HepG2 (cell line): ENCODE measurements at regions not wholly inside any gene's neighbourhood (a gene's known extent, or its start where the extent isn't known, plus 50 kb on each side); places are given as distances from the start of the nearest gene placed in this dataset.

Experiments used
- ATAC-seq: fragments of 200-7000 bp; cut with Tn5 transposase; 3 replicates; pipeline ENCODE4 v1.9.1; 2020; ENCODE audit warnings: mild to moderate bottlenecking, moderate library complexity
- BruUV-seq: library from RNA; stranded (reverse); fragments of 400-500 nt; replicated peaks from 2 replicates; lab custom pipeline; 2021; lab: Mats Ljungman, UMichigan
- CTCF ChIA-PET: fragments of 300-600 bp; formaldehyde crosslinking; extraction: SDS; loops from one replicate; lab custom pipeline; 2021; ENCODE audit warnings: low total read pairs, inconsistent platforms, low intra/inter-chr PET ratio; lab: Yijun Ruan, JAX
- POLR2A ChIA-PET: fragments of 350-600 bp; sonication (Branson Sonifier 250); formaldehyde crosslinking; loops from one replicate; lab custom pipeline; 2020; ENCODE audit warnings: antibody characterized with exemption, inconsistent platforms; lab: Yijun Ruan, JAX
- DNase-seq: peaks from one replicate; pipeline ENCODE4 v3.0.0-alpha.2; 2015; ENCODE audit warnings: low spot score
- FAIRE-seq: peaks from 3 replicates; lab custom pipeline; 2011; peaks lifted over from hg19 to GRCh38; lab: Jason Lieb, UNC
- H2AFZ ChIP-seq: one replicate; pipeline ENCODE4 v1.6.1; 2011; ENCODE audit warnings: low read length, inconsistent platforms
- H3K27ac ChIP-seq: fragments of 300-600 bp; 3 replicates; pipeline ENCODE4 v1.8.0; 2011; ENCODE audit warnings: mixed run types, mild to moderate bottlenecking, mixed read lengths, low read length, inconsistent platforms; ENCODE audit not compliant: insufficient read depth; ENCODE audit errors: extremely low read length
- H3K27me3 ChIP-seq, 2 experiments: fragments of 200-600 bp in 1 of 2; 2 replicates in 1 of 2; 3 replicates in 1 of 2; pipeline versions ENCODE4 v1.6.0 to v1.8.0; 2011; ENCODE audit warnings: low read length in 2 of 2, mild to moderate bottlenecking in 2 of 2, moderate library complexity in 2 of 2, inconsistent platforms in 1 of 2; ENCODE audit not compliant: insufficient read depth in 2 of 2, control insufficient read depth in 1 of 2
- H3K36me3 ChIP-seq, 2 experiments: fragments of 200-600 bp in 1 of 2; replicated peaks in 1 of 2; 2 replicates in 1 of 2; 3 replicates in 1 of 2; pipeline versions ENCODE4 v1.5.1 to v1.8.0; 2011; ENCODE audit warnings: low read length in 2 of 2, inconsistent platforms in 1 of 2; ENCODE audit not compliant: insufficient read depth in 2 of 2, control insufficient read depth in 1 of 2
- H3K4me1 ChIP-seq: 2 replicates; pipeline ENCODE4 v1.5.1; 2012; ENCODE audit warnings: low read length, inconsistent platforms; ENCODE audit not compliant: insufficient read depth
- H3K4me2 ChIP-seq: 2 replicates; pipeline ENCODE4 v1.6.0; 2011; ENCODE audit warnings: low read depth, low read length, inconsistent platforms
- H3K4me3 ChIP-seq, 3 experiments: fragments of 200-600 bp in 1 of 3; sonication (generic), shearing (Covaris generic) in 1 of 3; replicated peaks in 1 of 3; 2 replicates each; pipeline ENCODE4 v1.5.1; 2011 to 2016; ENCODE audit warnings: low read length in 3 of 3, inconsistent platforms in 2 of 3, low read depth in 2 of 3, mild to moderate bottlenecking in 2 of 3, control low read depth in 1 of 3, mixed read lengths in 1 of 3; ENCODE audit not compliant: insufficient read depth in 1 of 3
- H3K79me2 ChIP-seq: one replicate; pipeline ENCODE4 v1.6.1; 2011; ENCODE audit warnings: low read length, inconsistent platforms; ENCODE audit not compliant: insufficient read depth
- H3K9ac ChIP-seq: 2 replicates; pipeline ENCODE4 v1.6.0; 2011; ENCODE audit warnings: mild to moderate bottlenecking, low read depth, low read length, inconsistent platforms; ENCODE audit not compliant: insufficient read depth
- H3K9me3 ChIP-seq: 2 replicates; pipeline ENCODE4 v1.5.1; 2012; ENCODE audit warnings: mild to moderate bottlenecking, low read length
- H4K20me1 ChIP-seq: 2 replicates; pipeline ENCODE4 v1.6.0; 2011; ENCODE audit warnings: inconsistent platforms, mild to moderate bottlenecking, low read length, moderate library complexity; ENCODE audit not compliant: insufficient read depth
- CEBPB ChIP-seq: IDR thresholded peaks from 2 replicates; pipeline ENCODE4 v1.6.1; 2011; ENCODE audit warnings: low read depth, low read length, improper control_type of control experiment, borderline replicate concordance
- CENPT ChIP-seq: sonication (generic); formaldehyde crosslinking; IDR thresholded peaks from 2 replicates; pipeline ENCODE4 v1.8.0; 2022; ENCODE audit warnings: low read depth, mild to moderate bottlenecking, moderate library complexity, missing genetic modification reagents
- GABPB1 ChIP-seq: IDR thresholded peaks from 2 replicates; pipeline ENCODE4 v1.6.1; 2016; ENCODE audit warnings: mild to moderate bottlenecking, missing genetic modification reagents, moderate library complexity, missing compliant biosample characterization
- GRHL1 ChIP-seq: sonication (generic); formaldehyde crosslinking; conservative IDR thresholded peaks from 2 replicates; pipeline ENCODE4 v1.8.0; 2022; ENCODE audit warnings: missing genetic modification reagents
- MIXL1 ChIP-seq: IDR thresholded peaks from 2 replicates; pipeline ENCODE4 v1.6.1; 2016
- MLLT10 ChIP-seq: sonication (generic); formaldehyde crosslinking; IDR thresholded peaks from 2 replicates; pipeline ENCODE4 v1.4.0; 2020; ENCODE audit warnings: missing genetic modification reagents
- PAF1 ChIP-seq: IDR thresholded peaks from 2 replicates; pipeline ENCODE4 v1.6.1; 2016; ENCODE audit warnings: missing genetic modification reagents, missing compliant biosample characterization
- RAD51 ChIP-seq: fragments of 450-650 bp; IDR thresholded peaks from 2 replicates; pipeline ENCODE4 v1.6.1; 2016; ENCODE audit warnings: borderline replicate concordance
- REXO4 ChIP-seq: sonication (generic); formaldehyde crosslinking; IDR thresholded peaks from 2 replicates; pipeline ENCODE4 v1.8.0; 2022; ENCODE audit warnings: missing genetic modification reagents, mild to moderate bottlenecking, borderline replicate concordance
- ZBTB33 ChIP-seq: sonication (generic); formaldehyde crosslinking; IDR thresholded peaks from 2 replicates; pipeline ENCODE4 v1.4.0; 2020; ENCODE audit warnings: missing genetic modification reagents
- ZKSCAN8 ChIP-seq: IDR thresholded peaks from 2 replicates; pipeline ENCODE4 v1.6.1; 2016; ENCODE audit warnings: borderline replicate concordance, missing genetic modification reagents, missing compliant biosample characterization
- ZSCAN22 ChIP-seq: sonication (generic); formaldehyde crosslinking; IDR thresholded peaks from 2 replicates; pipeline ENCODE4 v1.4.0; 2020; ENCODE audit warnings: mild to moderate bottlenecking, missing genetic modification reagents
- in situ Hi-C: cut with HindIII; loops from 2 replicates; pipeline ENCODE4 v1.10.0; 2017; ENCODE audit warnings: low pct_unique_long_range_greater_than_20kb; ENCODE audit not compliant: extremely low pct_ligation_motif_present
- intact Hi-C: fragments of 100-400 bp; cut with micrococcal nuclease; formaldehyde crosslinking; loops from one replicate; pipeline ENCODE4 v1.10.0; 2022; ENCODE audit not compliant: unreplicated experiment
- TF ChIP-seq, protein P1 (sequence below): sonication (generic); formaldehyde crosslinking; IDR thresholded peaks from 2 replicates; pipeline ENCODE4 v1.4.0; 2020; ENCODE audit warnings: mild to moderate bottlenecking, missing genetic modification reagents
- TF ChIP-seq, protein P2 (sequence below): sonication (generic); formaldehyde crosslinking; IDR thresholded peaks from 2 replicates; pipeline ENCODE4 v1.4.0; 2020; ENCODE audit warnings: missing genetic modification reagents

GRCh38 chr5:51646482-51646881 is 263.2 kb downstream of the ISL1 start:
- intact Hi-C loops = no loop called here
- CTCF ChIA-PET = no interaction called here

More at GRCh38 chr5:51646482-51646881, 263.2 kb downstream of the ISL1 start:
- H3K79me2 ChIP-seq = no peaks in the 10 kb centered on the region
- TF ChIP-seq CEBPB (no peak), GABPB1 (CRISPR knock-in tag) (no peak), MLLT10 (no peak), CENPT (CRISPR knock-in tag) (no peak), ZBTB33 (CRISPR knock-in tag) (no peak), RAD51 (no peak), GRHL1 (CRISPR knock-in tag) (no peak), REXO4 (CRISPR knock-in tag) (no peak), ZKSCAN8 (CRISPR knock-in tag) (no peak), ZSCAN22 (CRISPR knock-in tag) (no peak), PAF1 (CRISPR knock-in tag) (no peak), MIXL1 (no peak)
- TF ChIP-seq, protein P1, sequence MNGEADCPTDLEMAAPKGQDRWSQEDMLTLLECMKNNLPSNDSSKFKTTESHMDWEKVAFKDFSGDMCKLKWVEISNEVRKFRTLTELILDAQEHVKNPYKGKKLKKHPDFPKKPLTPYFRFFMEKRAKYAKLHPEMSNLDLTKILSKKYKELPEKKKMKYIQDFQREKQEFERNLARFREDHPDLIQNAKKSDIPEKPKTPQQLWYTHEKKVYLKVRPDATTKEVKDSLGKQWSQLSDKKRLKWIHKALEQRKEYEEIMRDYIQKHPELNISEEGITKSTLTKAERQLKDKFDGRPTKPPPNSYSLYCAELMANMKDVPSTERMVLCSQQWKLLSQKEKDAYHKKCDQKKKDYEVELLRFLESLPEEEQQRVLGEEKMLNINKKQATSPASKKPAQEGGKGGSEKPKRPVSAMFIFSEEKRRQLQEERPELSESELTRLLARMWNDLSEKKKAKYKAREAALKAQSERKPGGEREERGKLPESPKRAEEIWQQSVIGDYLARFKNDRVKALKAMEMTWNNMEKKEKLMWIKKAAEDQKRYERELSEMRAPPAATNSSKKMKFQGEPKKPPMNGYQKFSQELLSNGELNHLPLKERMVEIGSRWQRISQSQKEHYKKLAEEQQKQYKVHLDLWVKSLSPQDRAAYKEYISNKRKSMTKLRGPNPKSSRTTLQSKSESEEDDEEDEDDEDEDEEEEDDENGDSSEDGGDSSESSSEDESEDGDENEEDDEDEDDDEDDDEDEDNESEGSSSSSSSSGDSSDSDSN (CRISPR knock-in tag) = no peak
- TF ChIP-seq, protein P2, sequence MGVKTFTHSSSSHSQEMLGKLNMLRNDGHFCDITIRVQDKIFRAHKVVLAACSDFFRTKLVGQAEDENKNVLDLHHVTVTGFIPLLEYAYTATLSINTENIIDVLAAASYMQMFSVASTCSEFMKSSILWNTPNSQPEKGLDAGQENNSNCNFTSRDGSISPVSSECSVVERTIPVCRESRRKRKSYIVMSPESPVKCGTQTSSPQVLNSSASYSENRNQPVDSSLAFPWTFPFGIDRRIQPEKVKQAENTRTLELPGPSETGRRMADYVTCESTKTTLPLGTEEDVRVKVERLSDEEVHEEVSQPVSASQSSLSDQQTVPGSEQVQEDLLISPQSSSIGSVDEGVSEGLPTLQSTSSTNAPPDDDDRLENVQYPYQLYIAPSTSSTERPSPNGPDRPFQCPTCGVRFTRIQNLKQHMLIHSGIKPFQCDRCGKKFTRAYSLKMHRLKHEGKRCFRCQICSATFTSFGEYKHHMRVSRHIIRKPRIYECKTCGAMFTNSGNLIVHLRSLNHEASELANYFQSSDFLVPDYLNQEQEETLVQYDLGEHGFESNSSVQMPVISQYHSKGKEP (CRISPR knock-in tag) = no peak
- no TSS peak for BruUV-seq
- FAIRE-seq (no peak), ATAC-seq (no peak), DNase-seq (no peak)
- no peaks in the 10 kb centered on the region for H3K4me1 ChIP-seq
- no peaks in the 10 kb centered on the region for H3K27me3 ChIP-seq
- no peaks in the 10 kb centered on the region for H4K20me1 ChIP-seq
- H3K9me3 ChIP-seq = no peaks in the 10 kb centered on the region
- in situ Hi-C loops = no loop called here
- H3K4me3 ChIP-seq = no peak overlapping the region
- POLR2A ChIA-PET = no interaction called here
- no peak overlapping the region for H2AFZ ChIP-seq
- no peaks in the 10 kb centered on the region for H3K36me3 ChIP-seq
- H3K9ac ChIP-seq = no peak overlapping the region
- H3K27ac ChIP-seq = no peak overlapping the region
- no peak overlapping the region for H3K4me2 ChIP-seq
